Esophagus mucosa (tissue), 1 donor: ENCODE measurements at regions not wholly inside any gene's neighbourhood (a gene's known extent, or its start where the extent isn't known, plus 50 kb on each side); places are given as distances from the start of the nearest gene placed in this dataset.
"Not testable (repeated sequence)": the region's sequence is repeated elsewhere in the genome, so short reads cannot be mapped to it uniquely, and the experiment has no call there.

ENCODE experiments used
- ATAC-seq: fragments of 200-7000 bp; cut with Tn5 transposase; one replicate; pipeline ENCODE4 v1.9.1; 2020
- donor health status: DM: yes; HTN: yes; CAD: no.

- no peak for ATAC-seq
Measured at GRCh38 chr14:38696925-38697324, 406.1 kb downstream of the SEC23A start.

- no peak for ATAC-seq
Measured at GRCh38 chr14:38693423-38693822, 409.6 kb downstream of the SEC23A start.

GRCh38 chr14:38669027-38669426, 413.1 kb upstream of the CLEC14A start:
- no peak for ATAC-seq

GRCh38 chr14:38663382-38663781, 407.5 kb upstream of the CLEC14A start:
- no peak for ATAC-seq

- ATAC-seq: no peak
Measured at GRCh38 chr14:38662781-38663180, 406.9 kb upstream of the CLEC14A start.

- no peak for ATAC-seq
Measured at GRCh38 chr14:38646391-38646790, 390.5 kb upstream of the CLEC14A start.

- not testable (repeated sequence) for ATAC-seq
Measured at GRCh38 chr14:38634913-38635312, 379.0 kb upstream of the CLEC14A start.

GRCh38 chr14:38629412-38629811, 373.5 kb upstream of the CLEC14A start:
- no peak for ATAC-seq

- no peak for ATAC-seq
Measured at GRCh38 chr14:38627163-38627562, 371.3 kb upstream of the CLEC14A start.

GRCh38 chr14:38623661-38624060, 367.8 kb upstream of the CLEC14A start:
- no peak for ATAC-seq

- no peak for ATAC-seq
Measured at GRCh38 chr14:38618514-38618913, 362.6 kb upstream of the CLEC14A start.

- no peak for ATAC-seq
Measured at GRCh38 chr14:38616959-38617358, 361.1 kb upstream of the CLEC14A start.

- no peak for ATAC-seq
Measured at GRCh38 chr14:38611928-38612327, 356.0 kb upstream of the CLEC14A start.

- ATAC-seq: no peak
Measured at GRCh38 chr14:38608244-38608643, 352.4 kb upstream of the CLEC14A start.

GRCh38 chr14:38605193-38606114, 349.6 kb upstream of the CLEC14A start:
- no peak for ATAC-seq

- not testable (repeated sequence) for ATAC-seq
Measured at GRCh38 chr14:38600572-38600971, 344.7 kb upstream of the CLEC14A start.

GRCh38 chr14:38593476-38593875, 337.6 kb upstream of the CLEC14A start:
- no peak for ATAC-seq

GRCh38 chr14:38592764-38593442, 337.0 kb upstream of the CLEC14A start:
- ATAC-seq: no peak

- ATAC-seq: no peak
Measured at GRCh38 chr14:38589747-38590350, 334.0 kb upstream of the CLEC14A start.

- no peak for ATAC-seq
Measured at GRCh38 chr14:38583471-38583870, 327.6 kb upstream of the CLEC14A start.

- ATAC-seq: no peak
Measured at GRCh38 chr14:38578278-38578681, 322.4 kb upstream of the CLEC14A start.

GRCh38 chr14:38567703-38568102, 311.8 kb upstream of the CLEC14A start:
- no peak for ATAC-seq

GRCh38 chr14:38561657-38562056, 305.8 kb upstream of the CLEC14A start:
- ATAC-seq: no peak

GRCh38 chr14:38559711-38560110, 303.8 kb upstream of the CLEC14A start:
- ATAC-seq: no peak
